SU-DHL-6 (cell line): ENCODE measurements at regions not wholly inside any gene's neighbourhood (a gene's known extent, or its start where the extent isn't known, plus 50 kb on each side); places are given as distances from the start of the nearest gene placed in this dataset.

Experiments
- CTCF ChIP-seq: fragments of 200-600 bp; sonication (generic); IDR thresholded peaks from one replicate; pipeline ENCODE4 v1.5.1; 2017; ENCODE audit warnings: antibody characterized with exemption, mild to moderate bottlenecking, low read length, moderate library complexity; ENCODE audit not compliant: insufficient read depth, poor library complexity, severe bottlenecking
- EZH2phosphoT487 ChIP-seq: fragments of 200-600 bp; sonication (generic), shearing (Covaris generic); conservative IDR thresholded peaks from 2 replicates; pipeline ENCODE4 v1.6.1; 2018; ENCODE audit warnings: mild to moderate bottlenecking, antibody characterized with exemption, low read length, moderate library complexity, mixed read lengths

GRCh38 chr13:33686772-33687480 lies 131.0 kb upstream of the RFC3 start:
- TF ChIP-seq CTCF (no peak), EZH2phosphoT487 (no peak)
